ENCODE measurements at regions not wholly inside any gene's neighbourhood (a gene's known extent, or its start where the extent isn't known, plus 50 kb on each side); places are given as distances from the start of the nearest gene placed in this dataset.

- Histone ChIP-seq H3K9me3 (ENCODE audit: control insufficient read depth, insufficient read depth, low read length) (peaks cover 12% of the 10 kb centered on the region; the same call in 1 of the 2 replicates), H3K27ac (ENCODE audit: low read depth, low read length) (no peak overlapping the region), H3K27me3 (ENCODE audit: control insufficient read depth, insufficient read depth, low read length) (no peaks in the 10 kb centered on the region), H3K4me3 (ENCODE audit: low read depth, low read length) (no peak overlapping the region), H3K36me3 (ENCODE audit: control insufficient read depth, insufficient read depth, low read length) (no peaks in the 10 kb centered on the region), H3K4me1 (ENCODE audit: control insufficient read depth, insufficient read depth, low read length) (no peaks in the 10 kb centered on the region), H3K9ac (ENCODE audit: low read depth, low read length) (no peak overlapping the region)
These were observed 131.4 kb downstream of the KCNS3 start for GRCh38 chr2:18009891-18010290.

GRCh38 chr2:18005411-18005810, 126.9 kb downstream of the KCNS3 start:
- H3K9ac ChIP-seq (ENCODE audit: low read depth, low read length) = no peak overlapping the region
- H3K4me3 ChIP-seq (ENCODE audit: low read depth, low read length) = no peak overlapping the region
- H3K27ac ChIP-seq (ENCODE audit: low read depth, low read length) = no peak overlapping the region
- H3K27me3 ChIP-seq (ENCODE audit: control insufficient read depth, insufficient read depth, low read length) = no peaks in the 10 kb centered on the region
- H3K36me3 ChIP-seq (ENCODE audit: control insufficient read depth, insufficient read depth, low read length) = no peaks in the 10 kb centered on the region
- H3K4me1 ChIP-seq (ENCODE audit: control insufficient read depth, insufficient read depth, low read length) = no peaks in the 10 kb centered on the region
- H3K9me3 ChIP-seq (ENCODE audit: control insufficient read depth, insufficient read depth, low read length) = peaks cover 15% of the 10 kb centered on the region

- Histone ChIP-seq H3K27ac (ENCODE audit: low read depth, low read length) (no peak overlapping the region), H3K9ac (ENCODE audit: low read depth, low read length) (no peak overlapping the region), H3K27me3 (ENCODE audit: control insufficient read depth, insufficient read depth, low read length) (no peaks in the 10 kb centered on the region), H3K4me3 (ENCODE audit: low read depth, low read length) (no peak overlapping the region), H3K36me3 (ENCODE audit: control insufficient read depth, insufficient read depth, low read length) (no peaks in the 10 kb centered on the region), H3K4me1 (ENCODE audit: control insufficient read depth, insufficient read depth, low read length) (no peaks in the 10 kb centered on the region), H3K9me3 (ENCODE audit: control insufficient read depth, insufficient read depth, low read length) (peaks cover 8% of the 10 kb centered on the region)
These were observed 123.2 kb downstream of the KCNS3 start for GRCh38 chr2:18001671-18002070.

GRCh38 chr2:17996978-17997377, 118.5 kb downstream of the KCNS3 start:
- Histone ChIP-seq H3K4me1 (ENCODE audit: control insufficient read depth, insufficient read depth, low read length) (no peaks in the 10 kb centered on the region), H3K9me3 (ENCODE audit: control insufficient read depth, insufficient read depth, low read length) (peaks cover 18% of the 10 kb centered on the region), H3K9ac (ENCODE audit: low read depth, low read length) (no peak overlapping the region), H3K36me3 (ENCODE audit: control insufficient read depth, insufficient read depth, low read length) (no peaks in the 10 kb centered on the region), H3K27me3 (ENCODE audit: control insufficient read depth, insufficient read depth, low read length) (no peaks in the 10 kb centered on the region), H3K4me3 (ENCODE audit: low read depth, low read length) (no peak overlapping the region), H3K27ac (ENCODE audit: low read depth, low read length) (no peak overlapping the region)

GRCh38 chr2:17995593-17995992, 117.1 kb downstream of the KCNS3 start:
- H3K9ac ChIP-seq (ENCODE audit: low read depth, low read length) = no peak overlapping the region
- no peaks in the 10 kb centered on the region for H3K4me1 ChIP-seq (ENCODE audit: control insufficient read depth, insufficient read depth, low read length)
- H3K4me3 ChIP-seq (ENCODE audit: low read depth, low read length) = no peak overlapping the region
- H3K27ac ChIP-seq (ENCODE audit: low read depth, low read length) = no peak overlapping the region
- H3K36me3 ChIP-seq (ENCODE audit: control insufficient read depth, insufficient read depth, low read length) = no peaks in the 10 kb centered on the region
- H3K27me3 ChIP-seq (ENCODE audit: control insufficient read depth, insufficient read depth, low read length) = no peaks in the 10 kb centered on the region
- H3K9me3 ChIP-seq (ENCODE audit: control insufficient read depth, insufficient read depth, low read length) = peaks cover 15% of the 10 kb centered on the region; the same call in 1 of the 2 replicates

Data from HUES48 (cell line).